ENCODE measurements at regions not wholly inside any gene's neighbourhood (a gene's known extent, or its start where the extent isn't known, plus 50 kb on each side); places are given as distances from the start of the nearest gene placed in this dataset.

DNA sequence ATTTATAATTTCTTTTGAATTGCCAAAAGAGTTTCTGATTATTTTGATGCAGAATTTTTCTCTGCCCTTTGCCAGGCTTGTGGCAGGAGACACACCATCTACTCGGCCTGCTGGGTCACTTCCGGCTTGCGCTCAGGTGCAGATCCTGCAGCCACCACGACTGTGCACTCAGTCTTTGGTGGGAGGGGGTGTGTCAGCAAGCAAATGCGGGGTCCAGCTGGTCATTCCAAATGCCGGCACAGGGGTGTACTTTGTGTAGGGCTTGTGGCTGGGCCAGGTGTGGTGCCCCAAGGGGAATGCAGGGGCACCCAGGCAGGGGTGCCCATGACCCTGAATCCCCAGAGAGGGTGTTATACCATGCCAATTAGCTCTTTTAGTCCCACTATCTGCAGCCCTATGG is 673.0 kb downstream of the TLL1 start:
- Mint-ChIP-seq H3K36me3 (ENCODE audit: insufficient read depth in 2 of 2) (no peaks in the 10 kb centered on the region), H3K9me3 (peaks cover 0 to 5% of the 10 kb centered on the region in 2 donors), H3K27ac (no peak overlapping the region), H3K4me1 (ENCODE audit: low read depth) (no peaks in the 10 kb centered on the region), H3K27me3 (ENCODE audit: low read depth) (no peaks in the 10 kb centered on the region), H3K4me3 (no peak overlapping the region)
- DNase-seq (no peak), ATAC-seq (replicated peaks in 1 of 2) (no peak)

- DNase-seq (no peak), ATAC-seq (replicated peaks in 1 of 2) (no peak)
- H3K27ac Mint-ChIP-seq: no peak overlapping the region
- no peaks in the 10 kb centered on the region for H3K27me3 Mint-ChIP-seq (ENCODE audit: low read depth)
- H3K4me3 Mint-ChIP-seq: no peak overlapping the region
- no peaks in the 10 kb centered on the region for H3K36me3 Mint-ChIP-seq (ENCODE audit: insufficient read depth in 2 of 2)
- peaks cover 2 to 4% of the 10 kb centered on the region in 2 donors for H3K9me3 Mint-ChIP-seq
- no peaks in the 10 kb centered on the region for H3K4me1 Mint-ChIP-seq (ENCODE audit: low read depth)
Observed at GRCh38 chr4:166577639-166578038, 656.7 kb downstream of the SPOCK3 start.

- Mint-ChIP-seq H3K9me3 (peaks cover 0 to 2% of the 10 kb centered on the region in 2 donors), H3K27ac (no peak overlapping the region), H3K4me3 (no peak overlapping the region), H3K4me1 (ENCODE audit: low read depth) (no peaks in the 10 kb centered on the region), H3K27me3 (ENCODE audit: low read depth) (no peaks in the 10 kb centered on the region), H3K36me3 (ENCODE audit: insufficient read depth in 2 of 2) (no peaks in the 10 kb centered on the region)
- DNase-seq (no peak), ATAC-seq (replicated peaks in 1 of 2) (no peak)
Observed at GRCh38 chr4:166585491-166585890, 648.8 kb downstream of the SPOCK3 start.

- Mint-ChIP-seq H3K27me3 (ENCODE audit: low read depth) (no peaks in the 10 kb centered on the region), H3K9me3 (peaks cover 2% of the 10 kb centered on the region in 2 donors), H3K4me3 (no peak overlapping the region), H3K4me1 (ENCODE audit: low read depth) (no peaks in the 10 kb centered on the region), H3K36me3 (ENCODE audit: insufficient read depth in 2 of 2) (no peaks in the 10 kb centered on the region), H3K27ac (peak overlapping the region; percentile 29)
- DNase-seq: peak in 1 of 2 donors; percentile 1
- no peak for ATAC-seq (replicated peaks in 1 of 2)
Observed at GRCh38 chr4:166594326-166594946, 639.9 kb downstream of the SPOCK3 start.

DNA sequence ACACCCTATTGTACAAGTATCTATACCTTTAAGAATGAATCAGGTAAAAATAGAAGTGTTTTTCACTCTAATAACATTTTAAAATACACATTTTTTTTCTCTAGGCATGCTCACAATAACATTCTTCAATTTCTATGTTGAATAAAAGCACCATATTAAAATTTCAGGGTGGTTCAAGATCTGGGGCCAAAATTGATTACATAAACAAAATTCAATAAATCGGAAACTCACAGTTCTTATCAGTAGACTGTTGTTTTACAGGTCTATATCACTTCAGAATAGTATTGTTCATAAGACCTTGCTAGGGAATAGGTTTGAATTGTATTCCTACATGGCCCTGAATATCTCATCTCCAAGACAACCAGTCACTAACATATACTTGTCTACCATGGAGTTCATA is 634.0 kb downstream of the SPOCK3 start:
- DNase-seq: no peak
- no peaks in the 10 kb centered on the region for H3K27me3 Mint-ChIP-seq (ENCODE audit: low read depth)
- ATAC-seq (replicated peaks in 1 of 2): no peak
- H3K4me3 Mint-ChIP-seq: no peak overlapping the region
- peaks cover 7 to 8% of the 10 kb centered on the region in 2 donors for H3K9me3 Mint-ChIP-seq
- no peaks in the 10 kb centered on the region for H3K36me3 Mint-ChIP-seq (ENCODE audit: insufficient read depth in 2 of 2)
- no peaks in the 10 kb centered on the region for H3K4me1 Mint-ChIP-seq (ENCODE audit: low read depth)
- H3K27ac Mint-ChIP-seq: no peak overlapping the region

DNA sequence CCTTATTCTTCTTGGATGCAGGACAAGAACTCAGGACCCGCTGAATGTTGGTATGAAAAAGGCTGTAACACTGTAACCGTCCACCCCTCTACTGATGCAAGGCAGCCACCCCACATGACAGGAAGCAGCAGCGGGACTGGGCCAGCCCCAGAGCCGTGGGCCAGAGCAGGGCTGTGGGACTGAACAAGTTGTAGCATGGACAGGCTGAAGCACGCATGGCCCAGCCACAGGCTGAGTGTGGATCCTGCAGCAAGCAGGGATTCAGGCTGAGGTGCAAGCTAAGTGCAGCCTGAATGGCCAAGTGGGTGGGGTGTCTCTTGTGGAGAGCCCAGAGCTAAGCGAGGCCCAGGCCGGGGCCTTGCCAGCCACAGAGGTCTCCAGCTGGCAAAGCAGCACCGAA is 632.2 kb downstream of the SPOCK3 start:
- Mint-ChIP-seq H3K4me3 (no peak overlapping the region), H3K27me3 (ENCODE audit: low read depth) (no peaks in the 10 kb centered on the region), H3K9me3 (peaks cover 7 to 8% of the 10 kb centered on the region in 2 donors), H3K27ac (no peak overlapping the region), H3K4me1 (ENCODE audit: low read depth) (no peaks in the 10 kb centered on the region), H3K36me3 (ENCODE audit: insufficient read depth in 2 of 2) (no peaks in the 10 kb centered on the region)
- DNase-seq: no peak
- ATAC-seq (replicated peaks in 1 of 2): no peak

GRCh38 chr4:166622425-166622977 is 611.8 kb downstream of the SPOCK3 start:
- no peaks in the 10 kb centered on the region for H3K4me1 Mint-ChIP-seq (ENCODE audit: low read depth)
- no peaks in the 10 kb centered on the region for H3K36me3 Mint-ChIP-seq (ENCODE audit: insufficient read depth in 2 of 2)
- no peaks in the 10 kb centered on the region for H3K27me3 Mint-ChIP-seq (ENCODE audit: low read depth)
- no peak for DNase-seq
- no peak overlapping the region for H3K27ac Mint-ChIP-seq
- H3K4me3 Mint-ChIP-seq: no peak overlapping the region
- ATAC-seq (replicated peaks in 1 of 2): no peak
- H3K9me3 Mint-ChIP-seq: peaks cover 2 to 9% of the 10 kb centered on the region in 2 donors

- Mint-ChIP-seq H3K4me1 (ENCODE audit: low read depth) (no peaks in the 10 kb centered on the region), H3K27ac (no peak overlapping the region), H3K9me3 (peaks cover 2 to 5% of the 10 kb centered on the region in 2 donors), H3K27me3 (ENCODE audit: low read depth) (no peaks in the 10 kb centered on the region), H3K36me3 (ENCODE audit: insufficient read depth in 2 of 2) (no peaks in the 10 kb centered on the region), H3K4me3 (no peak overlapping the region)
- DNase-seq: no peak
- no peak for ATAC-seq (replicated peaks in 1 of 2)
Observed at GRCh38 chr4:166625018-166625637, 609.2 kb downstream of the SPOCK3 start.

GRCh38 chr4:166628454-166628853 is 605.8 kb downstream of the SPOCK3 start:
- DNase-seq (no peak), ATAC-seq (replicated peaks in 1 of 2) (no peak)
- no peaks in the 10 kb centered on the region for H3K27me3 Mint-ChIP-seq (ENCODE audit: low read depth)
- H3K36me3 Mint-ChIP-seq (ENCODE audit: insufficient read depth in 2 of 2): no peaks in the 10 kb centered on the region
- H3K4me3 Mint-ChIP-seq: no peak overlapping the region
- H3K4me1 Mint-ChIP-seq (ENCODE audit: low read depth): no peaks in the 10 kb centered on the region
- peaks cover 0 to 5% of the 10 kb centered on the region in 2 donors for H3K9me3 Mint-ChIP-seq
- H3K27ac Mint-ChIP-seq: no peak overlapping the region

DNA sequence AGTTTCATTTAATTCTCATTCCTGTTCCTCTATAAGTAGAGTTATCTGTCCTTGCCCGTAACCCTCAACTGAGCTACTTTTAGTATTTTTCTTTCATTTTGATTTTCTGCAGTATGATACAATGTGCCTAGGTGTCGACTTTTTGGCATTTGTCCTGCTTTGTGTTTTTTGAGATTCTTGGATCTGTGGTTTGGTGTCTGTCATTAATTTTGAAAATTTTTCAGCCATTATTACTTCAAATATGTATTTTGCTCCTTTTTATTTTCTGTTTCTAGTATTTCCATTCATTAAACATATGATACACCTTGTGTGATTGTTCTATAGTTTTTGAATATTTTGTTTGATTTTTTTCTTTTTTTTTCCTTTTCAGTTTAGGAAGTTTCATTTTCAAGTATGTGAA is 598.9 kb downstream of the SPOCK3 start:
- H3K27me3 Mint-ChIP-seq (ENCODE audit: low read depth): no peaks in the 10 kb centered on the region
- H3K36me3 Mint-ChIP-seq (ENCODE audit: insufficient read depth in 2 of 2): peaks cover 0 to 1% of the 10 kb centered on the region in 2 donors
- ATAC-seq (replicated peaks in 1 of 2) (no peak), DNase-seq (no peak)
- H3K4me1 Mint-ChIP-seq (ENCODE audit: low read depth): no peaks in the 10 kb centered on the region
- H3K9me3 Mint-ChIP-seq: peaks cover 5 to 14% of the 10 kb centered on the region in 2 donors
- H3K4me3 Mint-ChIP-seq: no peak overlapping the region
- H3K27ac Mint-ChIP-seq: no peak overlapping the region

DNA sequence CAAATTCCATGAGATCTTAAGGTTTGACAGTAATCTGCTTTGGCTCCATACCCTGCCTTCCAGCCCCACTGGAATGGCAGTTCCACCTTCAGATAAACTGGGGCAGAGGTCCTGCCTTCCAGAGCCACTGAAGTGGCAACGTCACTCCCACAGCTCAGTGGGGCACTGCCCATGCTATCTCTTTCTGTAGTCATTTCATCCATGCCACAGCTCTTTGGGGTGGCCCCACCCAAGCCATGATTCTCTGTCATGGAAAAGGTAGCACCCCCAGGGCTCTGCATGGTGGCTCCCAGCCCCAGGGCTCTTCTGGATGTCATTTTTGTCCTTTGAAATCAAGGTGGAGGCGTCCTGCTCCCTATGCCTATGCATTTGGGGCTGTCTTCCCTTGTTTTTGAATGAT is 596.5 kb downstream of the SPOCK3 start:
- H3K4me1 Mint-ChIP-seq (ENCODE audit: low read depth): no peaks in the 10 kb centered on the region
- H3K27me3 Mint-ChIP-seq (ENCODE audit: low read depth): no peaks in the 10 kb centered on the region
- peaks cover 0 to 1% of the 10 kb centered on the region in 2 donors for H3K36me3 Mint-ChIP-seq (ENCODE audit: insufficient read depth in 2 of 2)
- peaks cover 2 to 14% of the 10 kb centered on the region in 2 donors for H3K9me3 Mint-ChIP-seq
- H3K4me3 Mint-ChIP-seq: no peak overlapping the region
- DNase-seq: no peak
- ATAC-seq (replicated peaks in 1 of 2): no peak
- H3K27ac Mint-ChIP-seq: no peak overlapping the region

DNA sequence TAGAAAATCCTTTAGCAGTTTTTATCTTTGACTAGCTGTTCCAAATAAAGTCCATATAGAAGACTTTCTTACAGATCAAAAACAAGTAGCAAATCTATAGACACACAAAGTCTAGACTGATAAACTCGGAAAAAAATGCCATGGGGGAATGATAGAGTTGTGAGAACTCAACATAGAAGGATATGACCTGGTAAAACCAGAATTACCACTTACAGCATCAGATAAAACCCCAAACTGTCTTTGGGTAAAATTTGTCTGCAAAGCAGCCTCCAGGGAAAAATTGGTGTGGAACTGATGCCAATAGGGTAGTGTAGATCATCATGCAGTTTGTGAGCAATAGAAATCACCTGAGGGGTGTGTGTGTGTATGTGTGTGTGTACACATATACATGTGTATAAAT is 579.1 kb downstream of the SPOCK3 start:
- ATAC-seq (replicated peaks in 1 of 2): no peak
- DNase-seq: no peak
- no peaks in the 10 kb centered on the region for H3K4me1 Mint-ChIP-seq (ENCODE audit: low read depth)
- H3K4me3 Mint-ChIP-seq: no peak overlapping the region
- H3K27me3 Mint-ChIP-seq (ENCODE audit: low read depth): no peaks in the 10 kb centered on the region
- H3K36me3 Mint-ChIP-seq (ENCODE audit: insufficient read depth in 2 of 2): no peaks in the 10 kb centered on the region
- no peak overlapping the region for H3K27ac Mint-ChIP-seq
- peaks cover 0 to 6% of the 10 kb centered on the region in 2 donors for H3K9me3 Mint-ChIP-seq

GRCh38 chr4:166655705-166656104 is 578.6 kb downstream of the SPOCK3 start:
- peaks cover 0 to 6% of the 10 kb centered on the region in 2 donors for H3K9me3 Mint-ChIP-seq
- H3K36me3 Mint-ChIP-seq (ENCODE audit: insufficient read depth in 2 of 2): no peaks in the 10 kb centered on the region
- ATAC-seq (replicated peaks in 1 of 2): no peak
- DNase-seq: no peak
- H3K4me3 Mint-ChIP-seq: no peak overlapping the region
- no peaks in the 10 kb centered on the region for H3K27me3 Mint-ChIP-seq (ENCODE audit: low read depth)
- H3K4me1 Mint-ChIP-seq (ENCODE audit: low read depth): no peaks in the 10 kb centered on the region
- H3K27ac Mint-ChIP-seq: no peak overlapping the region

DNA sequence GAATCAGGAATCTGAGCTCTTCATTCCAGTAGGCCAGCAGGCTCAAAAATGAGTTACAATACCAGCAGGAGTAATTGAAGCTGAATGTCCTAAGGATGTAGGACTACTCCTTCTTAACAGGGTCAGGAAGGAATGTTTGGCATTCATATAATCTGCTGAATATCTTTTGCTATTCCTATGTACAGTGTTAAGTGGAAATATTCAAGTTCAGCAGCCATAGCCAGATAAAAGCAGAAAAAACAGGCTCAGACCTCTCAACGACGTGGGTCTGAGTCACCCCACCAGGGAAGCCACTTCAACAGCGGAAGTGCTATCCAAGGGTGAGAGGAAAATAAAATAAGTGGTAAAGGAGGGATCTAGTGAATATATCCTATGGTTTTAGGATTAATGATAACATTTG is 577.0 kb downstream of the SPOCK3 start:
- no peak overlapping the region for H3K4me3 Mint-ChIP-seq
- DNase-seq (no peak), ATAC-seq (replicated peaks in 1 of 2) (no peak)
- no peaks in the 10 kb centered on the region for H3K36me3 Mint-ChIP-seq (ENCODE audit: insufficient read depth in 2 of 2)
- H3K27ac Mint-ChIP-seq: no peak overlapping the region
- H3K27me3 Mint-ChIP-seq (ENCODE audit: low read depth): no peaks in the 10 kb centered on the region
- peaks cover 0 to 6% of the 10 kb centered on the region in 2 donors for H3K9me3 Mint-ChIP-seq
- no peaks in the 10 kb centered on the region for H3K4me1 Mint-ChIP-seq (ENCODE audit: low read depth)
